Ovary (tissue), 7 donors: ENCODE measurements at regions not wholly inside any gene's neighbourhood (a gene's known extent, or its start where the extent isn't known, plus 50 kb on each side); places are given as distances from the start of the nearest gene placed in this dataset.

Experiments
- DNase-seq, 5 donors: peaks; one replicate each; pipeline ENCODE4 v3.0.0-alpha.2; 2019 to 2020
- H3K27ac ChIP-seq, 2 donors: fragments of 200-600 bp; one replicate each; pipeline versions ENCODE4 v1.5.1 to v1.8.0; 2019 to 2022
- H3K27me3 ChIP-seq: fragments of 200-600 bp; one replicate; pipeline ENCODE4 v1.8.0; 2022
- H3K36me3 ChIP-seq: fragments of 200-600 bp; sonication (generic); one replicate; pipeline ENCODE4 v1.5.1; 2019
- H3K4me1 ChIP-seq: one replicate; pipeline ENCODE4 v1.8.1; 2013; ENCODE audit warnings: mild to moderate bottlenecking, moderate library complexity; ENCODE audit not compliant: insufficient read depth
- H3K4me3 ChIP-seq: fragments of 200-600 bp; sonication (generic); one replicate; pipeline ENCODE4 v1.5.1; 2017
- H3K9me3 ChIP-seq, 2 donors: fragments of 200-600 bp in 1 of 2; sonication (generic) in 1 of 2; one replicate each; pipeline versions ENCODE4 v1.5.1 to v1.8.1; 2013 to 2019; ENCODE audit warnings: mild to moderate bottlenecking in 1 of 2, moderate library complexity in 1 of 2
- CTCF ChIP-seq, 3 donors: fragments of 450-650 bp in 2 of 3; fragments of 200-600 bp in 1 of 3; IDR thresholded peaks; one replicate each; pipeline versions ENCODE4 v1.5.1 to v1.8.0; 2016 to 2022; ENCODE audit warnings: antibody characterized with exemption in 3 of 3, mild to moderate bottlenecking in 1 of 3
- EP300 ChIP-seq: sonication (generic); formaldehyde crosslinking; IDR thresholded peaks from one replicate; pipeline ENCODE4 v1.6.1; 2017; ENCODE audit warnings: antibody characterized with exemption
- POLR2A ChIP-seq: fragments of 450-650 bp; IDR thresholded peaks from one replicate; pipeline ENCODE4 v1.6.1; 2017; ENCODE audit warnings: antibody characterized with exemption, mild to moderate bottlenecking, moderate library complexity
- WGBS, 3 donors: extraction: QIAGEN DNeasy Blood & Tissue Kit in 1 of 3; methylation state at CpG; one replicate each; pipeline versions ENCODE4 v1.1.5 to v1.1.7; 2013 to 2017; 5-methylcytosine and 5-hydroxymethylcytosine counted together
- intact Hi-C, 4 donors: fragments of 100-400 bp; cut with DNase I; formaldehyde crosslinking; loops; one replicate each; pipeline versions ENCODE4 v1.11.0 to v1.15.1; 2022 to 2023
- donor health status: DM: no; HTN: no; CAD: no; lungs with moderate emphysema.
- donor health status: DM: no; HTN: no; CAD: no.
- donor health status: Bipolar disorder and iron deficiency.
- donor health status: DM: no; HTN: no; CAD: no.
- donor health status: DM: yes; HTN: yes; CAD: no.

- H3K4me3 ChIP-seq = no peak overlapping the region
- H3K27ac ChIP-seq = no peak overlapping the region
- intact Hi-C loops = no loop called here
- no peaks in the 10 kb centered on the region for H3K36me3 ChIP-seq
- WGBS, 3 donors = 42 to 47% (median 44%) methylated on average over 2 of the region's 2 CpGs
- TF ChIP-seq POLR2A = no peak
- no peak for TF ChIP-seq EP300
- no peak for TF ChIP-seq CTCF (IDR thresholded peaks at IDR 0.05)
- H3K27me3 ChIP-seq = no peaks in the 10 kb centered on the region
- DNase-seq = no peak
- no peaks in the 10 kb centered on the region for H3K4me1 ChIP-seq
- no peaks in the 10 kb centered on the region for H3K9me3 ChIP-seq
These were observed 261.9 kb downstream of the FOXA2 start for GRCh38 chr20:22322513-22322912.

GRCh38 chr20:22321191-22321590, 263.2 kb downstream of the FOXA2 start:
- 30 to 45% (median 41%) methylated on average over 1 of the region's 1 CpG for WGBS, 3 donors
- H3K9me3 ChIP-seq = no peaks in the 10 kb centered on the region
- no peaks in the 10 kb centered on the region for H3K4me1 ChIP-seq
- intact Hi-C loops = no loop called here
- no peak for TF ChIP-seq CTCF (IDR thresholded peaks at IDR 0.05)
- TF ChIP-seq POLR2A = no peak
- TF ChIP-seq EP300 = no peak
- no peak overlapping the region for H3K27ac ChIP-seq
- H3K4me3 ChIP-seq = no peak overlapping the region
- DNase-seq = no peak
- no peaks in the 10 kb centered on the region for H3K27me3 ChIP-seq
- no peaks in the 10 kb centered on the region for H3K36me3 ChIP-seq

- intact Hi-C loops = no loop called here
- Histone ChIP-seq H3K4me3 (no peak overlapping the region), H3K27ac (no peak overlapping the region), H3K4me1 (no peaks in the 10 kb centered on the region), H3K36me3 (no peaks in the 10 kb centered on the region), H3K9me3 (no peaks in the 10 kb centered on the region), H3K27me3 (no peaks in the 10 kb centered on the region)
- WGBS, 3 donors = 80 to 92% (median 86%) methylated on average over 3 of the region's 3 CpGs
- no peak for DNase-seq
- TF ChIP-seq EP300 (no peak), CTCF (IDR thresholded peaks at IDR 0.05) (no peak), POLR2A (no peak)
These were observed 264.0 kb downstream of the FOXA2 start for GRCh38 chr20:22320245-22320915.

- H3K9me3 ChIP-seq = no peaks in the 10 kb centered on the region
- H3K27me3 ChIP-seq = no peaks in the 10 kb centered on the region
- TF ChIP-seq POLR2A (no peak), EP300 (no peak), CTCF (IDR thresholded peaks at IDR 0.05) (no peak)
- DNase-seq = no peak
- intact Hi-C loops = no loop called here
- H3K4me3 ChIP-seq = no peak overlapping the region
- no peaks in the 10 kb centered on the region for H3K36me3 ChIP-seq
- H3K27ac ChIP-seq = no peak overlapping the region
- WGBS, 3 donors = 70 to 81% (median 79%) methylated on average over 5 of the region's 5 CpGs
- H3K4me1 ChIP-seq = no peaks in the 10 kb centered on the region
These were observed 268.6 kb downstream of the FOXA2 start for GRCh38 chr20:22315771-22316170.
